Bronchial epithelial cell (primary cell): ENCODE measurements at regions not wholly inside any gene's neighbourhood (a gene's known extent, or its start where the extent isn't known, plus 50 kb on each side); places are given as distances from the start of the nearest gene placed in this dataset.
"Not testable (repeated sequence)": the region's sequence is repeated elsewhere in the genome, so short reads cannot be mapped to it uniquely, and the experiment has no call there.

Experiments used
- DNase-seq: peaks from one replicate; pipeline ENCODE4 v3.0.0-alpha.2; 2010; ENCODE audit warnings: low read depth
- FAIRE-seq: peaks from 2 replicates; lab custom pipeline; 2011; peaks lifted over from hg19 to GRCh38; lab: Jason Lieb, UNC
- H3K27me3 ChIP-seq: 2 replicates; pipeline ENCODE4 v1.5.1; 2011; ENCODE audit warnings: low read length; ENCODE audit not compliant: control insufficient read depth, insufficient read depth
- H3K36me3 ChIP-seq: 2 replicates; pipeline ENCODE4 v1.5.1; 2011; ENCODE audit warnings: low read length; ENCODE audit not compliant: control insufficient read depth, insufficient read depth
- H3K4me3 ChIP-seq: 2 replicates; pipeline ENCODE4 v1.5.1; 2011; ENCODE audit warnings: mild to moderate bottlenecking, low read depth, low read length, control low read depth
- TF ChIP-seq, protein P1 (sequence below): IDR thresholded peaks from 2 replicates; pipeline ENCODE4 v1.5.1; 2011; ENCODE audit warnings: mild to moderate bottlenecking, moderate library complexity, low read length, control low read depth, inconsistent platforms; ENCODE audit not compliant: insufficient read depth, severe bottlenecking

DNA sequence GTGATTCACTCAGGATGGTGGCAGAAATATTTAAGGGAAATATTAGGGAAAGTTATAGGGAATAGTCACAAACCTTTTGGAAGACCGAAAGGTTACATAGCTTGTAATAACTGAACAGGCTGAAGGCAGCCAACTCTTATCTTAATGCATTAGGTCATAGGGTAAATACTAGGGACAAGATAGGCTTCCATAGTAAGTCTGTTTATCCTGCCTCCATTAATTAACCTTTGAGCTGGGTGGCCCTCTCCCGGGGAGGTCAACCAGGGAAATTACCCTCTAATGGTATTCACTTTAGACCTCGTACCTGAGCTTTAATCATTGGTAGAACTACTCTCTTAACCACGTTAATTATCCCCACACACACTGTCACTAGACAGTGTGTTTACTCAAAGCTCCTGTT, 981.8 kb downstream of the SLC16A7 start:
- no peak for FAIRE-seq
- H3K4me3 ChIP-seq = no peak overlapping the region
- TF ChIP-seq, protein P1, sequence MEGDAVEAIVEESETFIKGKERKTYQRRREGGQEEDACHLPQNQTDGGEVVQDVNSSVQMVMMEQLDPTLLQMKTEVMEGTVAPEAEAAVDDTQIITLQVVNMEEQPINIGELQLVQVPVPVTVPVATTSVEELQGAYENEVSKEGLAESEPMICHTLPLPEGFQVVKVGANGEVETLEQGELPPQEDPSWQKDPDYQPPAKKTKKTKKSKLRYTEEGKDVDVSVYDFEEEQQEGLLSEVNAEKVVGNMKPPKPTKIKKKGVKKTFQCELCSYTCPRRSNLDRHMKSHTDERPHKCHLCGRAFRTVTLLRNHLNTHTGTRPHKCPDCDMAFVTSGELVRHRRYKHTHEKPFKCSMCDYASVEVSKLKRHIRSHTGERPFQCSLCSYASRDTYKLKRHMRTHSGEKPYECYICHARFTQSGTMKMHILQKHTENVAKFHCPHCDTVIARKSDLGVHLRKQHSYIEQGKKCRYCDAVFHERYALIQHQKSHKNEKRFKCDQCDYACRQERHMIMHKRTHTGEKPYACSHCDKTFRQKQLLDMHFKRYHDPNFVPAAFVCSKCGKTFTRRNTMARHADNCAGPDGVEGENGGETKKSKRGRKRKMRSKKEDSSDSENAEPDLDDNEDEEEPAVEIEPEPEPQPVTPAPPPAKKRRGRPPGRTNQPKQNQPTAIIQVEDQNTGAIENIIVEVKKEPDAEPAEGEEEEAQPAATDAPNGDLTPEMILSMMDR = no peak
- no peaks in the 10 kb centered on the region for H3K27me3 ChIP-seq
- no peaks in the 10 kb centered on the region for H3K36me3 ChIP-seq
- DNase-seq = no peak

DNA sequence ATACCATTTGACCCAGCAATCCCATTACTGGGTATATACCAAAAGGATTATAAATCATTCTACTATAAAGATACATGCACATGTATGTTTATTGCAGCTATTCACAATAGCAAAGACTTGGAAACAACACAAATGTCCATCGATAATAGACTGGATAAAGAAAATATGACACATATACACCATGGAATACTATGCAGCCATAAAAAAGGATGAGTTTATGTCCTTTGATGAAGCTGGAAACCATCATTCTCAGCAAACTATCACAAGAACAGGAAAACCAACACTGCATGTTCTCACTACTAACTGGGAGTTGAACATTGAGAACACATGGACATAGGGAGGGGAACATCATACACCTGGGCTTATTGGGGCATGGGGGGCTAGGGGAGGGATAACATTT, 991.8 kb downstream of the SLC16A7 start:
- not testable (repeated sequence) for H3K27me3 ChIP-seq, FAIRE-seq, H3K4me3 ChIP-seq, DNase-seq, H3K36me3 ChIP-seq

DNA sequence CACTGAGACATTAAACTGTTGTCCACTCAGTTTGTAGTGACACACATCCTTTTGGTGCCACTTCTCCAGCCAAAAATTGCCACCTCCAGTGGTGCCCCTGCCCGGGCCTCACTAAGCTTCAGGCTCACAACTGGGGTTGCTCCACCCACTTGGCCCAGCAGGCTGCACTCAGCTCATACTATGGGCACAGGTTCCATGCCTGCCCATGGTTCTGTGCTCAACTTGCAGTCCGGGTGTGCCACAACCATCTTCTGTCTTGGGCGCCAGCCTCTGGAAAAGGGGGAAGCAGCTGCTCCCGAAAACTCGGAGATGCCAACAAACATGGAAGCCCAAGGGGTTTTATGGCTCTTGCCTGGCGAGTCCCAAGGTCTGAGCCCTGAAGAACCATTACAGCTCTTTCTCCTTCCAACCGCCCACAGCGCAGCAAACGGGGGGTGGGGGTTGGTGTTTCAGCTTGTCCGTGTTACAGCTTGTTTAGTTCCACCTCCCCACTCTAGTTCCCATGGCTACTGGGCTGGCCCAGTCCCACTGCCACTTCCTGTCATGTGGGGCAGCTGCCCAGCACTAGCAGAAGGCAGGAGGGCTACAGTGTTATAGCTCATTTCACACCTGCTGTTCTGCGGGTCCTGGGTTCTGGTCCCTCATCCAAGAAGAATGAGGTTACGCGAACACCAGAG, 998.3 kb downstream of the SLC16A7 start:
- H3K4me3 ChIP-seq = no peak overlapping the region
- FAIRE-seq = no peak
- no peaks in the 10 kb centered on the region for H3K27me3 ChIP-seq
- no peaks in the 10 kb centered on the region for H3K36me3 ChIP-seq
- TF ChIP-seq, protein P1 = no peak
- no peak for DNase-seq

DNA sequence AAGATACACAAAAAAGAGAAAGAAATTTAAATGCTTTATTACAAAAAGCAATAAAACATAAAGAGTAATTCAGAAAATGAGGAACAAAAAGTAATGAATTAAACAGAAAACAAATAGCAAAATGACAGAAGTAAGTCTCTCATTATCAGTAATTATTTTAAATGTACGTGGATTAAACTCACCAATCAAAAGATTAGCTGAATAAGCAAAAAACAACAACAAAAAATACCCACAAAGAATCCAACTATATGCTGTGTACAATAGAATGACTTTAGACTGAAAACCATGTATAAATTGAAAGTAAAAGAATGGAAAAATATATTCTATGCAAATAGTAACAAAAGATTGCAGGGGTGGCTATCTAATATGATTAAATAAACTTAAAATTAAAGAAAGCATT, 1006.8 kb downstream of the SLC16A7 start:
- Histone ChIP-seq H3K36me3 (no peaks in the 10 kb centered on the region), H3K27me3 (no peaks in the 10 kb centered on the region), H3K4me3 (no peak overlapping the region)
- no peak for DNase-seq
- TF ChIP-seq, protein P1 = no peak
- FAIRE-seq = no peak

DNA sequence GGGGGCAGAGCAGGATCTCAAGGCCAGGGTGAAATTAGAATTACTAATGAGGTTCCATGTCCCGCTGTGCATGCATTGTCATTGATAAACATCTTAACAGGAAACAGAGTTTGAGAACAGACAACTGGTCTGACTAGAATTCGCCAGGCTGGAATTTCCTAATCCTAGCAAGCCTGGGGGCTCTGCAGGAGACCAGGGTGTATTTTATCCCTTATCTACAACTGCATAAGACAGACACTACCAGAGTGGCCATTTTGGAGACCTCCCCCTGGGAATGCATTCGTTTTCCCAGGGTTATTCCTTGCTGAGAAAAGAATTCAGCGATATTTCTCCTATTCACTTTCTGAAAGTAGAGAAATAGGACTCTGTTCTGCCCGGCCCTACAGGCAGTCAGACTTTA, 1007.6 kb downstream of the SLC16A7 start:
- not testable (repeated sequence) for DNase-seq, H3K27me3 ChIP-seq, FAIRE-seq, H3K36me3 ChIP-seq, H3K4me3 ChIP-seq

- H3K27me3 ChIP-seq = no peaks in the 10 kb centered on the region
- H3K4me3 ChIP-seq = no peak overlapping the region
- no peak for FAIRE-seq
- H3K36me3 ChIP-seq = no peaks in the 10 kb centered on the region
- DNase-seq = no peak
- TF ChIP-seq, protein P1 = no peak
These were observed 1020.6 kb downstream of the SLC16A7 start for GRCh38 chr12:60616400-60616799.

GRCh38 chr12:60630796-60631195, 1035.0 kb downstream of the SLC16A7 start:
- Histone ChIP-seq H3K36me3 (no peaks in the 10 kb centered on the region), H3K27me3 (no peaks in the 10 kb centered on the region), H3K4me3 (no peak overlapping the region)
- TF ChIP-seq, protein P1 = no peak
- FAIRE-seq (no peak), DNase-seq (peak; percentile 27)
